SK-N-SH treated with all-trans-retinoic acid at 6 μM for 48 hours (cell line): ENCODE measurements at regions not wholly inside any gene's neighbourhood (a gene's known extent, or its start where the extent isn't known, plus 50 kb on each side); places are given as distances from the start of the nearest gene placed in this dataset.

Source experiments
- ATAC-seq: fragments of 200-7000 bp; cut with Tn5 transposase; 3 replicates; pipeline ENCODE4 v1.9.1; 2020; ENCODE audit warnings: mild to moderate bottlenecking, moderate library complexity
- ARNTL ChIP-seq: fragments of 450-650 bp; formaldehyde crosslinking; IDR thresholded peaks from 2 replicates; pipeline ENCODE4 v1.5.0; 2020; ENCODE audit warnings: low read depth, mild to moderate bottlenecking, moderate library complexity, borderline replicate concordance
- BACH2 ChIP-seq: fragments of 250-450 bp; sonication (Bioruptor Pico); IDR thresholded peaks from 2 replicates; pipeline ENCODE4 v1.9.0; 2021; ENCODE audit warnings: mild to moderate bottlenecking, borderline replicate concordance
- CREB5 ChIP-seq: fragments of 250-450 bp; sonication (Bioruptor Pico); IDR thresholded peaks from 2 replicates; pipeline ENCODE4 v1.5.1; 2020; ENCODE audit warnings: low read depth, mild to moderate bottlenecking, moderate library complexity
- CSDC2 ChIP-seq: fragments of 250-450 bp; sonication (Bioruptor Pico); IDR thresholded peaks from 2 replicates; pipeline ENCODE4 v1.5.0; 2020; ENCODE audit warnings: mild to moderate bottlenecking, moderate library complexity
- CSRNP3 ChIP-seq: fragments of 250-450 bp; sonication (Bioruptor Pico); IDR thresholded peaks from 2 replicates; pipeline ENCODE4 v1.5.1; 2021; ENCODE audit warnings: mild to moderate bottlenecking, moderate library complexity
- ESRRG ChIP-seq: fragments of 250-450 bp; sonication (Bioruptor Pico); IDR thresholded peaks from 2 replicates; pipeline ENCODE4 v1.6.1; 2021; ENCODE audit warnings: mild to moderate bottlenecking
- GLIS3 ChIP-seq: fragments of 250-450 bp; sonication (Bioruptor Pico); IDR thresholded peaks from 2 replicates; pipeline ENCODE4 v1.5.0; 2020; ENCODE audit warnings: mild to moderate bottlenecking, moderate library complexity
- ISL1 ChIP-seq: fragments of 250-450 bp; sonication (Bioruptor Pico); IDR thresholded peaks from 2 replicates; pipeline ENCODE4 v2.1.2; 2022; ENCODE audit warnings: mild to moderate bottlenecking, moderate library complexity
- OSR1 ChIP-seq: fragments of 250-450 bp; sonication (Bioruptor Pico); IDR thresholded peaks from 2 replicates; pipeline ENCODE4 v1.8.0; 2022; ENCODE audit warnings: moderate library complexity, mild to moderate bottlenecking, inconsistent platforms
- PATZ1 ChIP-seq: fragments of 250-450 bp; sonication (Bioruptor Pico); IDR thresholded peaks from 2 replicates; pipeline ENCODE4 v1.8.0; 2020; ENCODE audit warnings: mild to moderate bottlenecking, moderate library complexity, borderline replicate concordance
- POU6F1 ChIP-seq: fragments of 250-450 bp; sonication (Bioruptor Pico); IDR thresholded peaks from 2 replicates; pipeline ENCODE4 v1.8.0; 2021; ENCODE audit warnings: low read depth, mild to moderate bottlenecking, moderate library complexity, borderline replicate concordance
- PPARA ChIP-seq: fragments of 250-450 bp; sonication (Bioruptor Pico); IDR thresholded peaks from 2 replicates; pipeline ENCODE4 v1.5.0; 2020; ENCODE audit warnings: mild to moderate bottlenecking, borderline replicate concordance
- RARB ChIP-seq: fragments of 250-450 bp; sonication (Bioruptor Pico); IDR thresholded peaks from 2 replicates; pipeline ENCODE4 v1.8.0; 2021; ENCODE audit warnings: mild to moderate bottlenecking, moderate library complexity
- SNAI2 ChIP-seq: fragments of 250-450 bp; sonication (Bioruptor Pico); IDR thresholded peaks from 2 replicates; pipeline ENCODE4 v1.5.0; 2020; ENCODE audit warnings: mild to moderate bottlenecking, moderate library complexity
- TCF4 ChIP-seq: fragments of 250-450 bp; sonication (Bioruptor Pico); IDR thresholded peaks from 2 replicates; pipeline ENCODE4 v1.8.0; 2021; ENCODE audit warnings: mild to moderate bottlenecking, moderate library complexity, borderline replicate concordance
- TOX ChIP-seq: fragments of 250-450 bp; sonication (Bioruptor Pico); IDR thresholded peaks from 2 replicates; pipeline ENCODE4 v1.8.0; 2021; ENCODE audit warnings: mild to moderate bottlenecking, moderate library complexity, borderline replicate concordance
- TSHZ2 ChIP-seq: fragments of 250-450 bp; sonication (Bioruptor Pico); IDR thresholded peaks from 2 replicates; pipeline ENCODE4 v1.5.0; 2020; ENCODE audit warnings: mild to moderate bottlenecking, moderate library complexity
- ZC3H10 ChIP-seq: fragments of 250-450 bp; sonication (Bioruptor Pico); IDR thresholded peaks from 2 replicates; pipeline ENCODE4 v1.5.1; 2021; ENCODE audit warnings: mild to moderate bottlenecking, moderate library complexity
- ZFP3 ChIP-seq: fragments of 250-450 bp; sonication (Bioruptor Pico); IDR thresholded peaks from 2 replicates; pipeline ENCODE4 v1.5.0; 2020; ENCODE audit warnings: mild to moderate bottlenecking, moderate library complexity
- ZFP30 ChIP-seq: fragments of 450-650 bp; formaldehyde crosslinking; IDR thresholded peaks from 2 replicates; pipeline ENCODE4 v1.5.0; 2022; ENCODE audit warnings: mild to moderate bottlenecking, moderate library complexity
- ZNF565 ChIP-seq: fragments of 450-650 bp; formaldehyde crosslinking; conservative IDR thresholded peaks from 2 replicates; pipeline ENCODE4 v1.5.0; 2020; ENCODE audit warnings: low read depth, mild to moderate bottlenecking, moderate library complexity
- ZNF70 ChIP-seq: fragments of 450-650 bp; formaldehyde crosslinking; IDR thresholded peaks from 2 replicates; pipeline ENCODE4 v1.5.0; 2020; ENCODE audit warnings: mild to moderate bottlenecking, moderate library complexity
- ZNF8 ChIP-seq: fragments of 450-650 bp; formaldehyde crosslinking; IDR thresholded peaks from 2 replicates; pipeline ENCODE4 v1.5.0; 2020; ENCODE audit warnings: mild to moderate bottlenecking, moderate library complexity

GRCh38 chr6:19370831-19371230 is 466.3 kb upstream of the ID4 start:
- TF ChIP-seq PATZ1 (CRISPR knock-in tag) = no peak
- TF ChIP-seq TOX (CRISPR knock-in tag) = no peak
- TF ChIP-seq BACH2 (CRISPR knock-in tag) = no peak
- no peak for ATAC-seq

- TF ChIP-seq RARB (CRISPR knock-in tag) (no peak), ZNF70 (CRISPR knock-in tag) (no peak), ISL1 (CRISPR knock-in tag) (no peak), GLIS3 (no peak), ZFP3 (CRISPR knock-in tag) (no peak), CSRNP3 (CRISPR knock-in tag) (no peak), ZNF565 (no peak), TOX (CRISPR knock-in tag) (no peak), CSDC2 (CRISPR knock-in tag) (no peak), TSHZ2 (CRISPR knock-in tag) (no peak), PPARA (no peak)
- no peak for ATAC-seq
Observed at GRCh38 chr6:19375613-19376012, 461.6 kb upstream of the ID4 start.

GRCh38 chr6:19377722-19378121 is 459.4 kb upstream of the ID4 start:
- no peak for ATAC-seq
- TF ChIP-seq POU6F1 = no peak
- TF ChIP-seq OSR1 = no peak
- no peak for TF ChIP-seq ISL1 (CRISPR knock-in tag)
- no peak for TF ChIP-seq ZNF8 (CRISPR knock-in tag)
- no peak for TF ChIP-seq SNAI2 (CRISPR knock-in tag)
- TF ChIP-seq RARB (CRISPR knock-in tag) = no peak
- no peak for TF ChIP-seq ESRRG (CRISPR knock-in tag)
- no peak for TF ChIP-seq ARNTL (CRISPR knock-in tag)
- no peak for TF ChIP-seq TSHZ2 (CRISPR knock-in tag)
- TF ChIP-seq ZNF565 = no peak
- no peak for TF ChIP-seq TCF4
- TF ChIP-seq GLIS3 = no peak
- TF ChIP-seq CREB5 (CRISPR knock-in tag) = no peak
- TF ChIP-seq PATZ1 (CRISPR knock-in tag) = no peak
- no peak for TF ChIP-seq ZFP30
- TF ChIP-seq CSDC2 (CRISPR knock-in tag) = no peak
- TF ChIP-seq ZNF70 (CRISPR knock-in tag) = no peak
- TF ChIP-seq CSRNP3 (CRISPR knock-in tag) = no peak
- TF ChIP-seq TOX (CRISPR knock-in tag) = no peak
- no peak for TF ChIP-seq ZC3H10 (CRISPR knock-in tag)
